A673 (cell line): ENCODE measurements at regions not wholly inside any gene's neighbourhood (a gene's known extent, or its start where the extent isn't known, plus 50 kb on each side); places are given as distances from the start of the nearest gene placed in this dataset.

Experiments used
- BruUV-seq: library from RNA; stranded (reverse); fragments of 400-500 nt; replicated peaks from 2 replicates; lab custom pipeline; 2021; lab: Mats Ljungman, UMichigan
- CTCF ChIA-PET: fragments of 300-600 bp; sonication (Branson Sonifier 250); formaldehyde crosslinking; loops from one replicate; lab custom pipeline; 2022; ENCODE audit warnings: antibody characterized with exemption; lab: Charles Lee
- POLR2A ChIA-PET: fragments of 300-600 bp; sonication (Branson Sonifier 250); formaldehyde crosslinking; loops from one replicate; lab custom pipeline; 2022; ENCODE audit warnings: antibody characterized with exemption; ENCODE audit not compliant: low non-redundant PET; lab: Charles Lee
- DNase-seq: peaks from one replicate; pipeline ENCODE4 v3.0.0-alpha.2; 2015; ENCODE audit warnings: low spot score
- H3K27ac ChIP-seq: fragments of 200-600 bp; sonication (generic); 2 replicates; pipeline ENCODE4 v1.5.1; 2016; ENCODE audit warnings: mixed run types, low read depth, mild to moderate bottlenecking, mixed read lengths, antibody characterized with exemption, low read length; ENCODE audit not compliant: poor library complexity, severe bottlenecking
- H3K27me3 ChIP-seq: fragments of 200-600 bp; sonication (generic); replicated peaks from 2 replicates; pipeline ENCODE4 v1.6.1; 2017; ENCODE audit warnings: mixed run types, low read depth, mild to moderate bottlenecking, mixed read lengths, antibody characterized with exemption, low read length; ENCODE audit not compliant: insufficient read depth, poor library complexity
- H3K36me3 ChIP-seq: fragments of 200-600 bp; sonication (generic); 2 replicates; pipeline ENCODE4 v1.6.1; 2016; ENCODE audit warnings: mixed run types, mild to moderate bottlenecking, mixed read lengths, antibody characterized with exemption, low read length; ENCODE audit not compliant: insufficient read depth, poor library complexity, severe bottlenecking
- H3K4me1 ChIP-seq: fragments of 200-600 bp; sonication (generic); 2 replicates; pipeline ENCODE4 v1.6.1; 2017; ENCODE audit warnings: mixed run types, mild to moderate bottlenecking, mixed read lengths, antibody characterized with exemption, low read length; ENCODE audit not compliant: insufficient read depth, poor library complexity, severe bottlenecking
- H3K4me3 ChIP-seq: fragments of 200-600 bp; sonication (generic); 2 replicates; pipeline ENCODE4 v1.5.1; 2016; ENCODE audit warnings: low read depth, mixed run types, mild to moderate bottlenecking, mixed read lengths, low read length; ENCODE audit not compliant: poor library complexity, severe bottlenecking
- H3K9me3 ChIP-seq: fragments of 200-600 bp; sonication (generic); 2 replicates; pipeline ENCODE4 v1.6.1; 2016; ENCODE audit warnings: mixed run types, low read depth, mild to moderate bottlenecking, mixed read lengths, antibody characterized with exemption, low read length; ENCODE audit not compliant: poor library complexity, severe bottlenecking
- CTCF ChIP-seq: fragments of 300-800, 200-600 bp; sonication (generic); conservative IDR thresholded peaks from 2 replicates; pipeline ENCODE4 v1.5.1; 2017; ENCODE audit warnings: low read depth, mild to moderate bottlenecking, antibody characterized with exemption, low read length, moderate library complexity, mixed read lengths
- EZH2 ChIP-seq: fragments of 200-600 bp; sonication (generic); IDR thresholded peaks from 2 replicates; pipeline ENCODE4 v1.6.1; 2017; ENCODE audit warnings: borderline replicate concordance, low read depth, mild to moderate bottlenecking, mixed read lengths, antibody characterized with exemption, low read length; ENCODE audit not compliant: poor library complexity, severe bottlenecking
- intact Hi-C: fragments of 100-400 bp; cut with micrococcal nuclease; formaldehyde crosslinking; loops from one replicate; pipeline ENCODE4 v1.10.0; 2022; ENCODE audit not compliant: unreplicated experiment

DNA sequence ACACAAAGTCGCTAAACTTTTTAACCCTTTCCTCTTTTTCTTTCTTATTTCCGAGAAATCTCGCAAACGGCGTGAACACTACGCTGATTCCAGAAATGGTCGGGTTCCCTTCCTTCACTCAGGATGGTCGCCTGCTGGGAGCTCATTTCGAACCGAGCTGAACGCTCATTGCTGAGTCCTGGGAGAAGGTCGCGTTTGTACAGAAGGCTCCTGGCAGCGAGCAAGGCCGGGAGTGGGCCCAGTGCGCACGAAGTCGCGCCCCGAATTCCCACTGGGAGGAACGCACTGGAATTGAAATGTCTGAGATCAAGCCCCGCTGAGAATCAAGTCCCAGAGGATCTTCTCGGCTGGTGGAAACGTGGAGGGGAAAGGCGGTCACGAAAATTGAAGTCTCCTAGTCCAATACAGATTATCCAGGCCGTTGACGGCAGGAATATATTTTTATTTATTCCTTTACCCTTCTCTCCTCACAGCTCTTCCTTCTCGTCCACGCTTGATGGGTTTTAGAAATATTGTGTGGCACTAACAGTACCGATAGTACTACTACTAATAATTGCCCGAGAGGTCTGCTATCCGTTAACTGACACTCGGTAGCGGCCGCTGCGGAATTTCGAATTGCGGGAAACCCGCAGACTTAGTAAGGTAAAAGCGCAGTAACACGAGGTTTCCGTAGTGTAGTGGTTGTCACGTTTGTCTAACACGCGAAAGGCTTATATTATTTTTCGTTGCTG, 207.2 kb upstream of the ZNF184 start:
- Histone ChIP-seq H3K36me3 (no peaks in the 10 kb centered on the region), H3K4me3 (peak overlapping the region; percentile 19), H3K27me3 (no peaks in the 10 kb centered on the region), H3K4me1 (no peaks in the 10 kb centered on the region), H3K9me3 (no peaks in the 10 kb centered on the region), H3K27ac (no peak overlapping the region)
- DNase-seq, result no peak
- CTCF ChIA-PET, result no interaction called here
- no TSS peak for BruUV-seq
- POLR2A ChIA-PET, result no interaction called here
- TF ChIP-seq CTCF (no peak), EZH2 (no peak)
- intact Hi-C loops, result loop anchor here (10.0 kb wide), 1 partner anchor 495 kb away; no protein-coding TSS in a partner anchor

DNA sequence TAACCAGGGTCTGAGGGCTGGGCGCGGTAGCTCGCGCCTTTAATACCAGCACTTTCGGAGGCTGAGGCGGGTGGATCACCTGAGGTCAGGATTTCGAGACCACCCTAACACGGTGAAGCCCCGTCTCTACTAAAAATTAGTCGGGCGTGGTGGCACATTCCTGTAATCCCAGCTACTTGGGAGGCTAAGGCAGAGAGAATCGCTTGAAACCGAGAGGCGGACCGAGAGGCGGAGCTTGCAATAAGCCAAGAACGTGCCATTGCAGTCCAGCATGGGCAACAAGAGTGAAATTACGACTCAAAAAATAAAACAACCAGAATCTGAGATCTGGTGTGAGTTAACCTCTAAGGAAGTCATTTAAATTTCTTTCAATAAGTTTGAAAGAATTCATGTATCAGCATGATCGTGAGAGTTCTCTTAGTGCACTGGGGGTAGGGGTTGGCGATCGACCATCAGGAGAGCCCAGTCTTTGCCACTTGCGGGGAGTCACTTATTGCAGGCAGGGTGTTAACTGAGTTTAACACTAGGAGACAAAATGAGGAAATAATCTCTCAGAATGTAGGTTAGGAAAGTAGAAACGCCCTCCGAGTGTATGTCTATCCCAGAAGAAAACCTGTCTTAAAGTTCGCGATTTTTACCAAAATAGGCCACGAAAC, 206.5 kb upstream of the ZNF184 start:
- DNase-seq, result no peak
- no TSS peak for BruUV-seq
- H3K9me3 ChIP-seq, result no peaks in the 10 kb centered on the region
- POLR2A ChIA-PET, result no interaction called here
- CTCF ChIA-PET, result no interaction called here
- no peak overlapping the region for H3K4me3 ChIP-seq
- intact Hi-C loops, result no loop called here
- TF ChIP-seq CTCF (no peak), EZH2 (no peak)
- H3K27me3 ChIP-seq, result no peaks in the 10 kb centered on the region
- no peak overlapping the region for H3K27ac ChIP-seq
- H3K4me1 ChIP-seq, result no peaks in the 10 kb centered on the region
- H3K36me3 ChIP-seq, result no peaks in the 10 kb centered on the region

DNA sequence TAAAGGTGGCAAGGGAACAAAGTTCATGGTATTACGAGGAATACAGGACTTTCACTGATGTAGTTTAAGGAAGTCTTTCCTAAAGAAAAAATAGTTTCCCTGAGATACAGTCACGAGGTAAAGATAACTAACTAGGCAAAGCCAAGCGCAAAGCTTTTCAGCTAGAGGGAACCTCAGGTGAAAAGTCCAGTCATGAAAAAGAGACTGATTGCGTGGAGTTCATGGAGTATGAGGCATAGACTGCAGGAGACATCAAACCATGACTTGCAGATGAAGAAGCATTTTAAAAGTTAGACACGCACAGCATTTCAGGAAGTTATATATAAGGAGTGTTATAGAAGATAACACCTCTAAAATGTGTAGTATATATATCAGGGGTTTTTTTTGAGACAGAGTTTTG, 205.6 kb upstream of the ZNF184 start:
- no peaks in the 10 kb centered on the region for H3K36me3 ChIP-seq
- ChIA-PET POLR2A (interaction anchor here (0.6 kb wide), 1 partner anchor 10 kb away, joined by 6 read pairs; no protein-coding TSS in a partner anchor), CTCF (no interaction called here)
- H3K4me3 ChIP-seq, result no peak overlapping the region
- no peak overlapping the region for H3K27ac ChIP-seq
- BruUV-seq, result no TSS peak
- TF ChIP-seq CTCF, result no peak
- TF ChIP-seq EZH2, result no peak
- H3K9me3 ChIP-seq, result no peaks in the 10 kb centered on the region
- no peak for DNase-seq
- no peaks in the 10 kb centered on the region for H3K27me3 ChIP-seq
- H3K4me1 ChIP-seq, result no peaks in the 10 kb centered on the region
- intact Hi-C loops, result no loop called here
